ENCODE measurements at regions not wholly inside any gene's neighbourhood (a gene's known extent, or its start where the extent isn't known, plus 50 kb on each side); places are given as distances from the start of the nearest gene placed in this dataset.

DNA sequence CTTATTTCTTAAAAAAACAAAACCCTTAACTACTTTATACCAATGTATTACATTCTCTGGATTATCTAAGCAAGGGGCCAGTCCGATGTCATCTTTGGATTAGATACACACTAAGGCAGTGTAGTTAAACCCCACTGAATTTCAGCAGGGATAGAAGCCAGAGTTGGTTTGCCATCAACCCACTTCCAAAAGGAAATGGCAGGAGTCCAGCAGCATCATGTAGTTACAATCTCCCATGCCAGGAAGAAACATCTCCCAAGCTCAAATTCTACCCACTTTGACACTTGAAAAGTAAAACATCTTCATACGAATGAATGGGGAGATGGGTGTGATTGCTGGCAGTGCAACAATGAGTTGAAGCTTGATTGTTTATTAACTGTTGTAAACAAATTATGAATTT is 203.5 kb upstream of the PLXNC1 start:
- no peak for DNase-seq
- no peak for ATAC-seq (ENCODE audit: low read depth)
- H3K4me1 Mint-ChIP-seq: no peaks in the 10 kb centered on the region
- no peak overlapping the region for H3K4me3 Mint-ChIP-seq
- H3K9me3 Mint-ChIP-seq: peaks cover 2% of the 10 kb centered on the region
- H3K27me3 Mint-ChIP-seq: peaks cover 4% of the 10 kb centered on the region
- peaks cover 3% of the 10 kb centered on the region for H3K36me3 Mint-ChIP-seq
- H3K27ac Mint-ChIP-seq: no peak overlapping the region
- POLR2A ChIA-PET: interaction anchor here (0.6 kb wide), 1 partner anchor 439 kb away, joined by 3 read pairs; no protein-coding TSS in a partner anchor

DNA sequence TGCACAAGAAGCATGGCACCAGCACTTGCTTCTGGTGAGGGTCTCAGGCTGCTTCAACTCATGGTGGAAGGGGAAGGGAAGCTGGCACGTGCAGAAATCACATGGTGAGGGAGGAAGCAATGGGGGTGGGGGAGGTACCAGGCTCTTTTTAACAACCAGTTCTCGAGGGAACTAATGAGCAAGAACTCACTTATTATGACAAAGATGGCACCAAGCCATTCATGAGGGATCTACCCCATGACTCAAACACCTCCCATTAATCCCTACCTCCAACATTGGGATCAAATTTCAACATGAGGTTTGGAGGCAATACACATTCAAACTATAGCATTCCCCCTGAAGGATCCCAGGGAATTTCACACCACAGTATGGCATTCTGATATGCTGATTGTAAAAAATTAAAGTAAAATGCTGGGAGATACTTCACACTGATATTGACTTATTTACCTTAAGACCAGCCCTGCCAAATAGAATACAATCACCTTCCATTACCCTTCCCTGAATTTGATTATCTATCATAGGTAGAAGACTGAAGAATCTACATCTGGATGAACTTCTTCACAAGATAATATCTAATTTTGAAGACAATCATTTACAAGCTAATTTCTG is 201.7 kb upstream of the PLXNC1 start:
- Mint-ChIP-seq H3K9me3 (peaks cover 3% of the 10 kb centered on the region), H3K36me3 (peaks cover 6% of the 10 kb centered on the region), H3K4me3 (no peak overlapping the region), H3K27me3 (peaks cover 6% of the 10 kb centered on the region), H3K27ac (no peak overlapping the region), H3K4me1 (no peaks in the 10 kb centered on the region)
- ATAC-seq (ENCODE audit: low read depth) (no peak), DNase-seq (no peak)
- POLR2A ChIA-PET: no interaction called here

GRCh38 chr12:93947486-93947885 is 200.9 kb upstream of the PLXNC1 start:
- H3K9me3 Mint-ChIP-seq: peaks cover 3% of the 10 kb centered on the region
- no peak for DNase-seq
- POLR2A ChIA-PET: no interaction called here
- no peak overlapping the region for H3K27ac Mint-ChIP-seq
- H3K27me3 Mint-ChIP-seq: peaks cover 6% of the 10 kb centered on the region
- H3K36me3 Mint-ChIP-seq: peaks cover 6% of the 10 kb centered on the region
- ATAC-seq (ENCODE audit: low read depth): no peak
- H3K4me1 Mint-ChIP-seq: peaks cover 3% of the 10 kb centered on the region
- no peak overlapping the region for H3K4me3 Mint-ChIP-seq

GRCh38 chr12:93950311-93950710 is 198.1 kb upstream of the PLXNC1 start:
- no peak overlapping the region for H3K4me3 Mint-ChIP-seq
- peaks cover 7% of the 10 kb centered on the region for H3K9me3 Mint-ChIP-seq
- H3K27ac Mint-ChIP-seq: no peak overlapping the region
- POLR2A ChIA-PET: no interaction called here
- peaks cover 6% of the 10 kb centered on the region for H3K27me3 Mint-ChIP-seq
- H3K36me3 Mint-ChIP-seq: peaks cover 6% of the 10 kb centered on the region
- peaks cover 3% of the 10 kb centered on the region for H3K4me1 Mint-ChIP-seq
- ATAC-seq (ENCODE audit: low read depth) (no peak), DNase-seq (no peak)

GRCh38 chr12:93954166-93955112 is 193.9 kb upstream of the PLXNC1 start:
- H3K4me3 Mint-ChIP-seq: no peak overlapping the region
- H3K9me3 Mint-ChIP-seq: peaks cover 19% of the 10 kb centered on the region
- H3K27me3 Mint-ChIP-seq: peaks cover 2% of the 10 kb centered on the region
- DNase-seq (no peak), ATAC-seq (ENCODE audit: low read depth) (no peak)
- POLR2A ChIA-PET: no interaction called here
- peaks cover 6% of the 10 kb centered on the region for H3K36me3 Mint-ChIP-seq
- H3K4me1 Mint-ChIP-seq: peaks cover 3% of the 10 kb centered on the region
- no peak overlapping the region for H3K27ac Mint-ChIP-seq

DNA sequence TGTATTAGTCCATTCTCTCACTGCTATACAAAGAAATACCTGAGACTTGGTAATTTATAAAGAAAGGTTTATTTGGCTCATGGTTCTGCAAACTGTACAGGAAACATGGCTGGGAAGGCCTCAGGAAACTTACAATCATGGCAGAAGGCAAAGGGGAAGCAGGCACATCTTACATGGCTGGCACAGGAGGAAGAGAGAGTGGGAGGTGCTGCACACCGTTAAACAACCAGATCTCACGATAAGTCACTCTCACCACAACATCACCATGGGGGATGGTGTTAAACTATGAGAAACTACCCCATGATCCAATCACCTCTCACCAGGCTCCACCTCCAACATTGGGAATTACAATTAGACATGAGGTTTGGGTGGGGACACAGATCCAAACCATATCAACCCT is 191.8 kb upstream of the PLXNC1 start:
- no peak overlapping the region for H3K4me3 Mint-ChIP-seq
- ATAC-seq (ENCODE audit: low read depth) (no peak), DNase-seq (no peak)
- no peaks in the 10 kb centered on the region for H3K36me3 Mint-ChIP-seq
- H3K27me3 Mint-ChIP-seq: peaks cover 1% of the 10 kb centered on the region
- H3K9me3 Mint-ChIP-seq: peaks cover 20% of the 10 kb centered on the region
- H3K27ac Mint-ChIP-seq: no peak overlapping the region
- H3K4me1 Mint-ChIP-seq: peaks cover 3% of the 10 kb centered on the region
- POLR2A ChIA-PET: no interaction called here

- Mint-ChIP-seq H3K4me3 (no peak overlapping the region), H3K4me1 (peaks cover 2% of the 10 kb centered on the region), H3K27me3 (peaks cover 1% of the 10 kb centered on the region), H3K9me3 (peaks cover 20% of the 10 kb centered on the region), H3K27ac (no peak overlapping the region), H3K36me3 (no peaks in the 10 kb centered on the region)
- ATAC-seq (ENCODE audit: low read depth) (no peak), DNase-seq (no peak)
- POLR2A ChIA-PET: no interaction called here
Observed at GRCh38 chr12:93957168-93957567, 191.2 kb upstream of the PLXNC1 start.

GRCh38 chr12:93957870-93958269 is 190.5 kb upstream of the PLXNC1 start:
- Mint-ChIP-seq H3K9me3 (peaks cover 20% of the 10 kb centered on the region), H3K4me3 (no peak overlapping the region), H3K4me1 (no peaks in the 10 kb centered on the region), H3K36me3 (no peaks in the 10 kb centered on the region), H3K27ac (no peak overlapping the region), H3K27me3 (peaks cover 1% of the 10 kb centered on the region)
- POLR2A ChIA-PET: no interaction called here
- DNase-seq: no peak
- no peak for ATAC-seq (ENCODE audit: low read depth)

DNA sequence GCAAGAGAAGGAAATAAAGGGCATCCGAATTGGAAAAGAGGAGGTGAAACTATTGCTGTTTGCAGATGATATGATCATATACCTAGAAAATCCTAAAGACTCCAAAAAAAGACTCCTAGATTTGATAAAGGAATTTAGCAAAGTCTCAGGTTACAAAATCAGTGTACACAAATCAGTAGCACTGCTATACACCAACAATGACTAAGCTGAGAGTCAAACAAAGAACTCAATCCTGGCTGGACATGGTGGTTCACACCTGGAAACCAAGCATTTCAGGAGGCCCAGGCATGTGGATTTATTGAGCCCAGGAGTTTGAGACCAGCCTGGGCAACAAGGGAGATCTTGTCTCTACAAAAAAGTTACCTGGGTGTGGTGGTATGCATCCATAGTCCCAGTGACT is 188.7 kb upstream of the PLXNC1 start:
- no peaks in the 10 kb centered on the region for H3K4me1 Mint-ChIP-seq
- H3K36me3 Mint-ChIP-seq: no peaks in the 10 kb centered on the region
- H3K4me3 Mint-ChIP-seq: no peak overlapping the region
- H3K27me3 Mint-ChIP-seq: peaks cover 1% of the 10 kb centered on the region
- POLR2A ChIA-PET: no interaction called here
- H3K9me3 Mint-ChIP-seq: peaks cover 20% of the 10 kb centered on the region
- no peak overlapping the region for H3K27ac Mint-ChIP-seq
- ATAC-seq (ENCODE audit: low read depth): no peak
- no peak for DNase-seq

DNA sequence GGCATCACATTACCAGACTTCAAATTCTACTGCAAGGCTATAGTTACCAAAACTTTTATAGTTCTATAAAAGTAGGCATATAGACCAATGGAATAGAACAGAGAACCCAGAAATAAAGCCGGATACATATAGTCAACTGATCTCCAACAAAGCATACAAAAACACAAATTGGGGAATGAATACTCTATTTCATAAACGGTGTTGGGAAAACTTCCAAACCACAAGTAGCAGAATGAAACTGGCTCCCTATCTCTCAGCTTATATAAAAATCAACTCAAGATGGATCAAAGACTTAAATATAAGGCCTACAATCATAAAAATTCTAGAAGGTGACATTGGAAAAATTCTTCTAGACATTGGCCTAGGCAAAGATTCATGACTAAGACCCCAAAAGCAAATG is 187.9 kb upstream of the PLXNC1 start:
- Mint-ChIP-seq H3K4me3 (no peak overlapping the region), H3K9me3 (peaks cover 16% of the 10 kb centered on the region), H3K36me3 (no peaks in the 10 kb centered on the region), H3K27me3 (peaks cover 1% of the 10 kb centered on the region), H3K27ac (no peak overlapping the region), H3K4me1 (no peaks in the 10 kb centered on the region)
- DNase-seq (no peak), ATAC-seq (ENCODE audit: low read depth) (no peak)
- POLR2A ChIA-PET: no interaction called here

- POLR2A ChIA-PET: no interaction called here
- Mint-ChIP-seq H3K4me1 (no peaks in the 10 kb centered on the region), H3K4me3 (no peak overlapping the region), H3K9me3 (peaks cover 7% of the 10 kb centered on the region), H3K27me3 (peaks cover 7% of the 10 kb centered on the region), H3K27ac (no peak overlapping the region), H3K36me3 (no peaks in the 10 kb centered on the region)
- ATAC-seq (ENCODE audit: low read depth): no peak
- no peak for DNase-seq
Observed at GRCh38 chr12:93962336-93962735, 186.0 kb upstream of the PLXNC1 start.

DNA sequence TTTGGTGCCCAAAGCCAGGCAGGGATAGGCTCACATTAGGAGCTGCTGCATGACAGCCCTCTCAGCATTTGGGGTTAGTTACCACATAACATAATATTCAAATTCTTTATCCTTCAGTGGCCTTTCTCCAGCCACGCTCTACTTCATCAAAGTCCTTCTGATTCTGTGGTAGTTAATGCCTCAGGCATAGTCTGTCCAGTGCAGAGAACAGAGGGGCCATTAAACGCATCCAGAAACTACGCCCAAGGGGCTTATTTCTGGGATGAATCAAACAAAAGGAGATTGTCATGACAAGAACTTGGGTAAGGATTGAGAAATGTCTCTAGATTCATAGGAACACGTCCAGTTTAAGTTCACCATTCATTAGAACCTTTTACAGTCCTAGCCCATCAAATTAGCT is 183.4 kb upstream of the PLXNC1 start:
- DNase-seq (no peak), ATAC-seq (ENCODE audit: low read depth) (no peak)
- H3K9me3 Mint-ChIP-seq: peaks cover 4% of the 10 kb centered on the region
- POLR2A ChIA-PET: no interaction called here
- H3K4me3 Mint-ChIP-seq: no peak overlapping the region
- H3K27ac Mint-ChIP-seq: no peak overlapping the region
- no peaks in the 10 kb centered on the region for H3K36me3 Mint-ChIP-seq
- peaks cover 15% of the 10 kb centered on the region for H3K27me3 Mint-ChIP-seq
- peaks cover 12% of the 10 kb centered on the region for H3K4me1 Mint-ChIP-seq

DNA sequence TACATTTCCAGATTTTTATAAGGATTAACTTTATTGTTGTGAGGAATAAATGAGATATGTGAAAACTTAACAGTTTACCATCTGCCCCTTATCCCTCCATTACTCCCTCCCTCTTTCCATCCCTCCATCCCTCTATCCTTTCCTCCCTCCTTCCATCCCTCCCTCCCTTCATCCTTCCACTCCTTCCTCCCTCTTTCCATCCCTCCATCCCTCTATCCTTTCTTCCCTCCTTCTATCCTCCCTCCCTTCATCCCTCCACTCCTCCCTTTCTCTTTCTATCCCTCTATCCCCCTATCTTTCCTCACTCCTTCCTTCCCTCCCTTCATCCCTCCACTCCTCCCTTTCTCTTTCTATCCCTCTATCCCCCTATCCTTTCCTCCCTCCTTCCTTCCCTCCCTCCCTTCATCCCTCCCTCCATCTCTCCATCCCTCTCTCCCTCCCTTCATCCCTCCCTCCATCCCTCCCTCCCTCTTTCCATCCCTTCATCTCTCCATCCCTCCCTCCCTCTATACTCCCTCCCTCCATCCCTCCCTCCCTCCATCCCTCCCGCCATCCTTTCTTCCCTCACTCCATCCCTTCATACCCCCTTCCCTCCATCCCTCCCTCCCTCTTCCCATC is 181.8 kb upstream of the PLXNC1 start:
- Mint-ChIP-seq H3K36me3 (no peaks in the 10 kb centered on the region), H3K27ac (no peak overlapping the region), H3K27me3 (peaks cover 13% of the 10 kb centered on the region), H3K4me1 (peaks cover 12% of the 10 kb centered on the region), H3K4me3 (no peak overlapping the region), H3K9me3 (no peaks in the 10 kb centered on the region)
- ATAC-seq (ENCODE audit: low read depth) (no peak), DNase-seq (no peak)
- POLR2A ChIA-PET: no interaction called here

DNA sequence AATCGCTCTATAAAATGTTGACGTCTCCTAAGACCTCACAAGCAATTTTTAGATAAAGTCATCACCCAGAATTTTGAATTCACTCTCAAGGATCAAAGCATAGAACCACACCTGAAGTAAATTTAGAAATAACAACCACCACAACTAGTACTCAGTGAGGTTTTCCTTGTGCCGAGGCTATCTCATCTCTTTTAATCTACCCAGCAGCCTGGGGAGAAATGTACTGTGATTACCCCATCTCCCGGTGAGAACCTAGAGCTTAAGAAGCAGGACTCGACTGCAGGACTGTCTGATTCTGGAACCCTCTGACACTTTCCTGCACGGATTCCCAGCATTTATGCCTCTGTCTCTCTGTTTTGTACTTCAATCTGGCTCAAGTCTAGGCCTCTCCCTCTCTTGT is 180.9 kb upstream of the PLXNC1 start:
- H3K27ac Mint-ChIP-seq: no peak overlapping the region
- peaks cover 1% of the 10 kb centered on the region for H3K9me3 Mint-ChIP-seq

More for the DNA sequence above, 180.9 kb upstream of the PLXNC1 start:
- no peak for ATAC-seq (ENCODE audit: low read depth)
- peaks cover 15% of the 10 kb centered on the region for H3K27me3 Mint-ChIP-seq
- POLR2A ChIA-PET: no interaction called here
- DNase-seq: no peak
- H3K4me3 Mint-ChIP-seq: no peak overlapping the region
- H3K36me3 Mint-ChIP-seq: no peaks in the 10 kb centered on the region
- peaks cover 12% of the 10 kb centered on the region for H3K4me1 Mint-ChIP-seq
